ENCODE measurements at regions not wholly inside any gene's neighbourhood (a gene's known extent, or its start where the extent isn't known, plus 50 kb on each side); places are given as distances from the start of the nearest gene placed in this dataset.

GRCh38 chr12:131557078-131557709 is 153.7 kb upstream of the SFSWAP start:
- TF ChIP-seq, protein P1, sequence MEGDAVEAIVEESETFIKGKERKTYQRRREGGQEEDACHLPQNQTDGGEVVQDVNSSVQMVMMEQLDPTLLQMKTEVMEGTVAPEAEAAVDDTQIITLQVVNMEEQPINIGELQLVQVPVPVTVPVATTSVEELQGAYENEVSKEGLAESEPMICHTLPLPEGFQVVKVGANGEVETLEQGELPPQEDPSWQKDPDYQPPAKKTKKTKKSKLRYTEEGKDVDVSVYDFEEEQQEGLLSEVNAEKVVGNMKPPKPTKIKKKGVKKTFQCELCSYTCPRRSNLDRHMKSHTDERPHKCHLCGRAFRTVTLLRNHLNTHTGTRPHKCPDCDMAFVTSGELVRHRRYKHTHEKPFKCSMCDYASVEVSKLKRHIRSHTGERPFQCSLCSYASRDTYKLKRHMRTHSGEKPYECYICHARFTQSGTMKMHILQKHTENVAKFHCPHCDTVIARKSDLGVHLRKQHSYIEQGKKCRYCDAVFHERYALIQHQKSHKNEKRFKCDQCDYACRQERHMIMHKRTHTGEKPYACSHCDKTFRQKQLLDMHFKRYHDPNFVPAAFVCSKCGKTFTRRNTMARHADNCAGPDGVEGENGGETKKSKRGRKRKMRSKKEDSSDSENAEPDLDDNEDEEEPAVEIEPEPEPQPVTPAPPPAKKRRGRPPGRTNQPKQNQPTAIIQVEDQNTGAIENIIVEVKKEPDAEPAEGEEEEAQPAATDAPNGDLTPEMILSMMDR (IDR thresholded peaks at IDR 0.05), result no peak
- no peak for TF ChIP-seq POLR2A (IDR thresholded peaks at IDR 0.05)
